ENCODE measurements at regions not wholly inside any gene's neighbourhood (a gene's known extent, or its start where the extent isn't known, plus 50 kb on each side); places are given as distances from the start of the nearest gene placed in this dataset.
"Not testable (repeated sequence)": the region's sequence is repeated elsewhere in the genome, so short reads cannot be mapped to it uniquely, and the experiment has no call there.

- Histone ChIP-seq H3K27me3 (ENCODE audit: control insufficient read depth, insufficient read depth, low read length) (no peaks in the 10 kb centered on the region), H3K4me3 (ENCODE audit: low read depth, low read length) (no peak overlapping the region), H3K36me3 (ENCODE audit: control insufficient read depth, insufficient read depth, low read length) (no peaks in the 10 kb centered on the region)
- DNase-seq (ENCODE audit: low read depth) (no peak), FAIRE-seq (no peak)
- no peak for TF ChIP-seq CTCF (IDR thresholded peaks at IDR 0.05; ENCODE audit: insufficient read depth, low read length, severe bottlenecking)
These were observed 445.8 kb upstream of the ADGRB3 start for GRCh38 chr6:68189217-68189815.

- DNase-seq (ENCODE audit: low read depth) (no peak), FAIRE-seq (no peak)
- Histone ChIP-seq H3K36me3 (ENCODE audit: control insufficient read depth, insufficient read depth, low read length) (no peaks in the 10 kb centered on the region), H3K4me3 (ENCODE audit: low read depth, low read length) (no peak overlapping the region), H3K27me3 (ENCODE audit: control insufficient read depth, insufficient read depth, low read length) (no peaks in the 10 kb centered on the region)
- no peak for TF ChIP-seq CTCF (IDR thresholded peaks at IDR 0.05; ENCODE audit: insufficient read depth, low read length, severe bottlenecking)
These were observed 448.2 kb upstream of the ADGRB3 start for GRCh38 chr6:68186870-68187269.

- H3K4me3 ChIP-seq (ENCODE audit: low read depth, low read length) = no peak overlapping the region
- DNase-seq (ENCODE audit: low read depth) (no peak), FAIRE-seq (no peak)
- no peak for TF ChIP-seq CTCF (IDR thresholded peaks at IDR 0.05; ENCODE audit: insufficient read depth, low read length, severe bottlenecking)
- H3K36me3 ChIP-seq (ENCODE audit: control insufficient read depth, insufficient read depth, low read length) = no peaks in the 10 kb centered on the region
- no peaks in the 10 kb centered on the region for H3K27me3 ChIP-seq (ENCODE audit: control insufficient read depth, insufficient read depth, low read length)
These were observed 452.7 kb upstream of the ADGRB3 start for GRCh38 chr6:68182386-68182785.

- not testable (repeated sequence) for FAIRE-seq; DNase-seq (ENCODE audit: low read depth); H3K36me3 ChIP-seq (ENCODE audit: control insufficient read depth, insufficient read depth, low read length); H3K27me3 ChIP-seq (ENCODE audit: control insufficient read depth, insufficient read depth, low read length); H3K4me3 ChIP-seq (ENCODE audit: low read depth, low read length)
These were observed 454.1 kb upstream of the ADGRB3 start for GRCh38 chr6:68181027-68181426.

DNA sequence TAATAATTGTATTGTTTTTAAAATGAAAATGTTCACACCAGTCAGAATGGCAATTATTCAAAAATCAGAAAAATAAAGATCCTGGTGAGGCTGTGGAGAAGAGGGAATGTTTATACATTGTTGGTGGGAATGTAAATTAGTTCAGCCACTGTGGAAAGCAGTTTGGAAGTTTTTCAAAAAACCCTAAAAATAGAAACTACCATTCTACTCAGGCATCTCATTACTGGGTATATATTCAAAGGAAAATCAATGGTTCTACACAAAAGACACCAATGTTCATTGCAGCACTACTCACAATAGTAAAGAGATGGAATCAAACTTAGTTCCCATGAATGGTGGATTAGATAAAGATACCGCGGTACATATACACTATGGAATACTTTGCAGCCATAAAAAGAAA, 461.5 kb upstream of the ADGRB3 start:
- no peak for DNase-seq (ENCODE audit: low read depth)
- no peak for FAIRE-seq
- Histone ChIP-seq H3K4me3 (ENCODE audit: low read depth, low read length) (no peak overlapping the region), H3K27me3 (ENCODE audit: control insufficient read depth, insufficient read depth, low read length) (no peaks in the 10 kb centered on the region), H3K36me3 (ENCODE audit: control insufficient read depth, insufficient read depth, low read length) (no peaks in the 10 kb centered on the region)
- TF ChIP-seq CTCF (IDR thresholded peaks at IDR 0.05; ENCODE audit: insufficient read depth, low read length, severe bottlenecking) = no peak

- H3K36me3 ChIP-seq (ENCODE audit: control insufficient read depth, insufficient read depth, low read length) = no peaks in the 10 kb centered on the region
- FAIRE-seq (no peak), DNase-seq (ENCODE audit: low read depth) (no peak)
- H3K27me3 ChIP-seq (ENCODE audit: control insufficient read depth, insufficient read depth, low read length) = no peaks in the 10 kb centered on the region
- no peak for TF ChIP-seq CTCF (IDR thresholded peaks at IDR 0.05; ENCODE audit: insufficient read depth, low read length, severe bottlenecking)
- no peak overlapping the region for H3K4me3 ChIP-seq (ENCODE audit: low read depth, low read length)
These were observed 465.2 kb upstream of the ADGRB3 start for GRCh38 chr6:68169922-68170321.

All from bronchial epithelial cell (primary cell).